ENCODE measurements at regions not wholly inside any gene's neighbourhood (a gene's known extent, or its start where the extent isn't known, plus 50 kb on each side); places are given as distances from the start of the nearest gene placed in this dataset.

- H3K27ac ChIP-seq (ENCODE audit: insufficient read depth in 1 of 2, low read depth in 1 of 2, low read length in 2 of 2, poor library complexity in 1 of 2, severe bottlenecking in 2 of 2), result no peak overlapping the region
- ChIA-PET CTCF (no interaction called here), POLR2A (no interaction called here)
- no CpG with 5 or more reads among the region's 4 CpGs for WGBS (ENCODE audit: insufficient coverage)
- H3K4me1 ChIP-seq (ENCODE audit: control extremely low read depth in 1 of 4, control insufficient read depth in 4 of 4, insufficient read depth in 4 of 4, low read length in 3 of 4), result no peaks in the 10 kb centered on the region
- H3K4me3 ChIP-seq (ENCODE audit: control insufficient read depth in 1 of 7, extremely low read depth in 1 of 7, insufficient read depth in 4 of 7, low read depth in 2 of 7, low read length in 6 of 7), result no peak overlapping the region
- no peaks in the 10 kb centered on the region for H3K9me3 ChIP-seq (ENCODE audit: control extremely low read depth in 1 of 5, control insufficient read depth in 4 of 5, insufficient read depth in 2 of 5, low read depth in 1 of 5, low read length in 4 of 5)
- DNase-seq, result no peak
- no peaks in the 10 kb centered on the region for H3K27me3 ChIP-seq (replicated peaks in 2 of 5; ENCODE audit: control insufficient read depth in 4 of 5, insufficient read depth in 5 of 5, low read length in 4 of 5)
- H3K36me3 ChIP-seq (ENCODE audit: control insufficient read depth in 4 of 4, insufficient read depth in 4 of 4, low read length in 3 of 4), result no peaks in the 10 kb centered on the region
Measured at GRCh38 chr13:77466753-77467422, 68.6 kb upstream of the SCEL start.

- H3K9me3 ChIP-seq (ENCODE audit: control extremely low read depth in 1 of 5, control insufficient read depth in 4 of 5, insufficient read depth in 2 of 5, low read depth in 1 of 5, low read length in 4 of 5), result no peaks in the 10 kb centered on the region
- H3K27ac ChIP-seq (ENCODE audit: insufficient read depth in 1 of 2, low read depth in 1 of 2, low read length in 2 of 2, poor library complexity in 1 of 2, severe bottlenecking in 2 of 2), result no peak overlapping the region
- DNase-seq, result no peak
- H3K4me1 ChIP-seq (ENCODE audit: control extremely low read depth in 1 of 4, control insufficient read depth in 4 of 4, insufficient read depth in 4 of 4, low read length in 3 of 4), result no peaks in the 10 kb centered on the region
- CTCF ChIA-PET, result no interaction called here
- POLR2A ChIA-PET, result no interaction called here
- H3K4me3 ChIP-seq (ENCODE audit: control insufficient read depth in 1 of 7, extremely low read depth in 1 of 7, insufficient read depth in 4 of 7, low read depth in 2 of 7, low read length in 6 of 7), result no peak overlapping the region
- H3K36me3 ChIP-seq (ENCODE audit: control insufficient read depth in 4 of 4, insufficient read depth in 4 of 4, low read length in 3 of 4), result no peaks in the 10 kb centered on the region
- H3K27me3 ChIP-seq (replicated peaks in 2 of 5; ENCODE audit: control insufficient read depth in 4 of 5, insufficient read depth in 5 of 5, low read length in 4 of 5), result no peaks in the 10 kb centered on the region
Measured at GRCh38 chr13:77465603-77466195, 69.8 kb upstream of the SCEL start.

GRCh38 chr13:77460195-77460594 is 75.3 kb upstream of the SCEL start:
- ChIA-PET POLR2A (no interaction called here), CTCF (no interaction called here)
- no CpG with 5 or more reads among the region's 2 CpGs for WGBS (ENCODE audit: insufficient coverage)
- H3K4me1 ChIP-seq (ENCODE audit: control extremely low read depth in 1 of 4, control insufficient read depth in 4 of 4, insufficient read depth in 4 of 4, low read length in 3 of 4), result peaks cover 0 to 13% (median 0%) of the 10 kb centered on the region in 4 experiments
- no peak overlapping the region for H3K4me3 ChIP-seq (ENCODE audit: control insufficient read depth in 1 of 7, extremely low read depth in 1 of 7, insufficient read depth in 4 of 7, low read depth in 2 of 7, low read length in 6 of 7)
- H3K9me3 ChIP-seq (ENCODE audit: control extremely low read depth in 1 of 5, control insufficient read depth in 4 of 5, insufficient read depth in 2 of 5, low read depth in 1 of 5, low read length in 4 of 5), result no peaks in the 10 kb centered on the region
- H3K36me3 ChIP-seq (ENCODE audit: control insufficient read depth in 4 of 4, insufficient read depth in 4 of 4, low read length in 3 of 4), result no peaks in the 10 kb centered on the region
- H3K27ac ChIP-seq (ENCODE audit: insufficient read depth in 1 of 2, low read depth in 1 of 2, low read length in 2 of 2, poor library complexity in 1 of 2, severe bottlenecking in 2 of 2), result no peak overlapping the region
- DNase-seq, result peak in 2 of 3 donors; percentile 36 to 48
- no peaks in the 10 kb centered on the region for H3K27me3 ChIP-seq (replicated peaks in 2 of 5; ENCODE audit: control insufficient read depth in 4 of 5, insufficient read depth in 5 of 5, low read length in 4 of 5)

DNA sequence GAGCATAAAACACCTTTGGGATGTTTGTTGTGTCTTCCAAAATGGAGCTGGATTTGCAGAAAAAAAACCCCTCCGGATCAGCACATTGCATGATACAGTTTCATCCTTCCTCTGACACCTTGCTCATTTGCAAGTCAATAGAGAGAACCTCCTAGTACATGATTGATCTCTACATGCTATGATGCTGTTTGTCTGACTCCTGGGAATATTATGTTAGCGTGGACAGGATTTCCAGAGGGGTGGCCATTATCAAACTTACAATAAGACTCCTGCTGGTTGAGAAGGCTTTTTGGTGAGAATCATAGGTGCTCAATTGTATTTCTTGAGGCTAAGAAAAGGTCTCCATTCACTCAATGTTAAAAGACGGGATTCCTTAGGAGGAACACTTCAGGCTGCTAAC is 75.9 kb upstream of the SCEL start:
- Histone ChIP-seq H3K4me1 (ENCODE audit: control extremely low read depth in 1 of 4, control insufficient read depth in 4 of 4, insufficient read depth in 4 of 4, low read length in 3 of 4) (peaks cover 0 to 13% (median 0%) of the 10 kb centered on the region in 4 experiments), H3K36me3 (ENCODE audit: control insufficient read depth in 4 of 4, insufficient read depth in 4 of 4, low read length in 3 of 4) (no peaks in the 10 kb centered on the region), H3K27me3 (replicated peaks in 2 of 5; ENCODE audit: control insufficient read depth in 4 of 5, insufficient read depth in 5 of 5, low read length in 4 of 5) (no peaks in the 10 kb centered on the region), H3K9me3 (ENCODE audit: control extremely low read depth in 1 of 5, control insufficient read depth in 4 of 5, insufficient read depth in 2 of 5, low read depth in 1 of 5, low read length in 4 of 5) (no peaks in the 10 kb centered on the region), H3K27ac (ENCODE audit: insufficient read depth in 1 of 2, low read depth in 1 of 2, low read length in 2 of 2, poor library complexity in 1 of 2, severe bottlenecking in 2 of 2) (no peak overlapping the region), H3K4me3 (ENCODE audit: control insufficient read depth in 1 of 7, extremely low read depth in 1 of 7, insufficient read depth in 4 of 7, low read depth in 2 of 7, low read length in 6 of 7) (no peak overlapping the region)
- CTCF ChIA-PET, result no interaction called here
- DNase-seq, result no peak
- POLR2A ChIA-PET, result no interaction called here
- WGBS (ENCODE audit: insufficient coverage), result no CpG with 5 or more reads among the region's 3 CpGs

DNA sequence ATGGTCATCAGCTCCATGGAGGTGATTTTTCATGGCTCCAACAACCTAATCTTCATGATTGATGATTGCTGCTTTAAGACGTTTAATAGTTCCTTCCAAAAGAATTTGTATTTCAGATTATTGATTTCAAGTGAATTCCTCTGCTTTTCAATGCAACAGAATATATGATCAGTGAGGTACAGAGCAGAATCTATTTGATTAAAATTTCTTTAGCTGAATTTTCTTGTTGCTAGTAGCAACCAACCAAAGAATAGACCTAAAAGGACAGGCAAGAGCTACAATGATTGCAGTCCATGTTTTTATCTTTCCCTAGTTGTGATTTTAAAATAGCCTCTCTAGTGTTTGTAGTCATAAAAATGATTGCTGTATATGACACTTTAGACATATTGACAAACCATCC is 76.8 kb upstream of the SCEL start:
- ChIA-PET POLR2A (no interaction called here), CTCF (no interaction called here)
- no peak for DNase-seq
- H3K36me3 ChIP-seq (ENCODE audit: control insufficient read depth in 4 of 4, insufficient read depth in 4 of 4, low read length in 3 of 4), result no peaks in the 10 kb centered on the region
- no CpG with 5 or more reads among the region's 1 CpG for WGBS (ENCODE audit: insufficient coverage)
- H3K4me3 ChIP-seq (ENCODE audit: control insufficient read depth in 1 of 7, extremely low read depth in 1 of 7, insufficient read depth in 4 of 7, low read depth in 2 of 7, low read length in 6 of 7), result no peak overlapping the region
- peaks cover 0 to 13% (median 0%) of the 10 kb centered on the region in 4 experiments for H3K4me1 ChIP-seq (ENCODE audit: control extremely low read depth in 1 of 4, control insufficient read depth in 4 of 4, insufficient read depth in 4 of 4, low read length in 3 of 4)
- H3K9me3 ChIP-seq (ENCODE audit: control extremely low read depth in 1 of 5, control insufficient read depth in 4 of 5, insufficient read depth in 2 of 5, low read depth in 1 of 5, low read length in 4 of 5), result no peaks in the 10 kb centered on the region
- H3K27me3 ChIP-seq (replicated peaks in 2 of 5; ENCODE audit: control insufficient read depth in 4 of 5, insufficient read depth in 5 of 5, low read length in 4 of 5), result no peaks in the 10 kb centered on the region
- no peak overlapping the region for H3K27ac ChIP-seq (ENCODE audit: insufficient read depth in 1 of 2, low read depth in 1 of 2, low read length in 2 of 2, poor library complexity in 1 of 2, severe bottlenecking in 2 of 2)

DNA sequence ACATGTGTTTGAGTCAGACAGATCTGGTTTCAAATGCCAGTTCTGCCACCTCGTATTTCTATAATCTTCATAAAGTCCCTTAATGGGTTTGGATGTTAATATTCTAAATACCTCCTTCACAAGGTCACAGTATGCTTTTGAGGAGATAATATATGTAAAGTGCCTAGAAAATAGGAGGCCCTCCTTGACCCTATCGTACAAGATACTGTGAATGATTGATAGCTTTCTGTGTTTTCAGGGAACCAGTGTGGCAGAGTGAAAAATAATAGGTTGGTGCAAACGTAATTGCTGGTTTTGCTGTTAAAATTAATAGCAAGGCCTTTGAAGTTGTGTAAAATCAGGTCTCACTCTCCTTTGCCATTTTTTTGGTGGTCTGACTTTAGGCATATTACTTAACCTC is 77.5 kb upstream of the SCEL start:
- ChIA-PET CTCF (no interaction called here), POLR2A (no interaction called here)
- Histone ChIP-seq H3K4me1 (ENCODE audit: control extremely low read depth in 1 of 4, control insufficient read depth in 4 of 4, insufficient read depth in 4 of 4, low read length in 3 of 4) (peaks cover 0 to 13% (median 0%) of the 10 kb centered on the region in 4 experiments), H3K36me3 (ENCODE audit: control insufficient read depth in 4 of 4, insufficient read depth in 4 of 4, low read length in 3 of 4) (no peaks in the 10 kb centered on the region), H3K27me3 (replicated peaks in 2 of 5; ENCODE audit: control insufficient read depth in 4 of 5, insufficient read depth in 5 of 5, low read length in 4 of 5) (no peaks in the 10 kb centered on the region), H3K4me3 (ENCODE audit: control insufficient read depth in 1 of 7, extremely low read depth in 1 of 7, insufficient read depth in 4 of 7, low read depth in 2 of 7, low read length in 6 of 7) (no peak overlapping the region), H3K9me3 (ENCODE audit: control extremely low read depth in 1 of 5, control insufficient read depth in 4 of 5, insufficient read depth in 2 of 5, low read depth in 1 of 5, low read length in 4 of 5) (no peaks in the 10 kb centered on the region), H3K27ac (ENCODE audit: insufficient read depth in 1 of 2, low read depth in 1 of 2, low read length in 2 of 2, poor library complexity in 1 of 2, severe bottlenecking in 2 of 2) (no peak overlapping the region)
- no peak for DNase-seq
- 94% methylated on average over 2 of the region's 3 CpGs for WGBS (ENCODE audit: insufficient coverage)

DNA sequence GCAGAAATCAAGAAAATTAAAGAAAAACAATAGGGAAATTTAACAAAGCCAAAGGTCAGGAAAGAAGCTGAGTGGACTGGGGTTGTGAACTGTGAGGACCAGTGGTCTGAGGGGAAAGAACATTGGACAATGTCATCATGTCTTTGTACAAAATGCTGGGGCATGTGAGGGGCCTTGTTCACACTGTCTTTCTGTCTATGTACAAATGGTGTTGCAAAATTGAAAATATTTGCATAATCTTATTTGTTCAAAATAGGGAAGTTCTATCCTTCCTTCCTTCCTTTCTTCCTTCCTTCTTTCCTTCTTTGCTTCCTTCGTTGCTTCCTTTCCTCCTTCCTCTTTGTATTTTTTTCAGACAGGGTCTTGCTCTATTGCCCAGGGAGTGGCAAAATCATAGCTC is 79.2 kb upstream of the SCEL start:
- Histone ChIP-seq H3K4me3 (ENCODE audit: control insufficient read depth in 1 of 7, extremely low read depth in 1 of 7, insufficient read depth in 4 of 7, low read depth in 2 of 7, low read length in 6 of 7) (no peak overlapping the region), H3K27me3 (replicated peaks in 2 of 5; ENCODE audit: control insufficient read depth in 4 of 5, insufficient read depth in 5 of 5, low read length in 4 of 5) (no peaks in the 10 kb centered on the region), H3K36me3 (ENCODE audit: control insufficient read depth in 4 of 4, insufficient read depth in 4 of 4, low read length in 3 of 4) (no peaks in the 10 kb centered on the region), H3K27ac (ENCODE audit: insufficient read depth in 1 of 2, low read depth in 1 of 2, low read length in 2 of 2, poor library complexity in 1 of 2, severe bottlenecking in 2 of 2) (no peak overlapping the region), H3K9me3 (ENCODE audit: control extremely low read depth in 1 of 5, control insufficient read depth in 4 of 5, insufficient read depth in 2 of 5, low read depth in 1 of 5, low read length in 4 of 5) (no peaks in the 10 kb centered on the region), H3K4me1 (ENCODE audit: control extremely low read depth in 1 of 4, control insufficient read depth in 4 of 4, insufficient read depth in 4 of 4, low read length in 3 of 4) (peaks cover 0 to 13% (median 0%) of the 10 kb centered on the region in 4 experiments)
- WGBS (ENCODE audit: insufficient coverage), result 43% methylated on average over 1 of the region's 1 CpG
- POLR2A ChIA-PET, result no interaction called here
- no peak for DNase-seq
- CTCF ChIA-PET, result interaction anchor here (0.6 kb wide), 1 partner anchor 17 kb away, joined by 3 read pairs; no protein-coding TSS in a partner anchor

All from common myeloid progenitor, CD34-positive (primary cell).